GM21423 (cell line): ENCODE measurements at regions not wholly inside any gene's neighbourhood (a gene's known extent, or its start where the extent isn't known, plus 50 kb on each side); places are given as distances from the start of the nearest gene placed in this dataset.

Experiments used
- ATAC-seq: cut with Tn5 transposase; IDR thresholded peaks from one replicate; pipeline ENCODE4 v1.9.1; 2021; ENCODE audit warnings: mild to moderate bottlenecking, moderate library complexity; ENCODE audit not compliant: unreplicated experiment

- no peak for ATAC-seq
These were observed 388.2 kb downstream of the STIM2 start for GRCh38 chr4:27248829-27249228.

GRCh38 chr4:27251771-27252170, 391.1 kb downstream of the STIM2 start:
- ATAC-seq = no peak

- ATAC-seq = no peak
These were observed 406.8 kb downstream of the STIM2 start for GRCh38 chr4:27267339-27267969.

GRCh38 chr4:27267970-27268355, 407.3 kb downstream of the STIM2 start:
- no peak for ATAC-seq

GRCh38 chr4:27270435-27270834, 409.8 kb downstream of the STIM2 start:
- ATAC-seq = no peak

GRCh38 chr4:27271555-27271954, 410.9 kb downstream of the STIM2 start:
- no peak for ATAC-seq

GRCh38 chr4:27272217-27272616, 411.6 kb downstream of the STIM2 start:
- no peak for ATAC-seq

- no peak for ATAC-seq
These were observed 415.8 kb downstream of the STIM2 start for GRCh38 chr4:27276307-27277073.

GRCh38 chr4:27278615-27279375, 418.2 kb downstream of the STIM2 start:
- no peak for ATAC-seq

GRCh38 chr4:27288496-27288895, 427.9 kb downstream of the STIM2 start:
- no peak for ATAC-seq

GRCh38 chr4:27289704-27290103, 429.1 kb downstream of the STIM2 start:
- ATAC-seq = no peak

- no peak for ATAC-seq
These were observed 433.2 kb downstream of the STIM2 start for GRCh38 chr4:27293831-27294230.

- ATAC-seq = no peak
These were observed 444.1 kb downstream of the STIM2 start for GRCh38 chr4:27304751-27305150.

GRCh38 chr4:27305246-27305645, 444.6 kb downstream of the STIM2 start:
- no peak for ATAC-seq

- no peak for ATAC-seq
These were observed 447.7 kb downstream of the STIM2 start for GRCh38 chr4:27308379-27308778.

- ATAC-seq = no peak
These were observed 455.0 kb downstream of the STIM2 start for GRCh38 chr4:27315625-27316024.

GRCh38 chr4:27316176-27316575, 455.5 kb downstream of the STIM2 start:
- ATAC-seq = no peak

GRCh38 chr4:27318740-27319139, 458.1 kb downstream of the STIM2 start:
- no peak for ATAC-seq

GRCh38 chr4:27326991-27327390, 466.4 kb downstream of the STIM2 start:
- no peak for ATAC-seq

GRCh38 chr4:27327421-27328181, 467.0 kb downstream of the STIM2 start:
- no peak for ATAC-seq

- ATAC-seq = no peak
These were observed 477.9 kb downstream of the STIM2 start for GRCh38 chr4:27338530-27338929.
